Superior temporal gyrus (tissue), 1 donor: ENCODE measurements at regions not wholly inside any gene's neighbourhood (a gene's known extent, or its start where the extent isn't known, plus 50 kb on each side); places are given as distances from the start of the nearest gene placed in this dataset.

Source experiments
- DNase-seq: peaks from one replicate; pipeline ENCODE4 v3.0.0-alpha.2; 2016; ENCODE audit errors: extremely low spot score

DNA sequence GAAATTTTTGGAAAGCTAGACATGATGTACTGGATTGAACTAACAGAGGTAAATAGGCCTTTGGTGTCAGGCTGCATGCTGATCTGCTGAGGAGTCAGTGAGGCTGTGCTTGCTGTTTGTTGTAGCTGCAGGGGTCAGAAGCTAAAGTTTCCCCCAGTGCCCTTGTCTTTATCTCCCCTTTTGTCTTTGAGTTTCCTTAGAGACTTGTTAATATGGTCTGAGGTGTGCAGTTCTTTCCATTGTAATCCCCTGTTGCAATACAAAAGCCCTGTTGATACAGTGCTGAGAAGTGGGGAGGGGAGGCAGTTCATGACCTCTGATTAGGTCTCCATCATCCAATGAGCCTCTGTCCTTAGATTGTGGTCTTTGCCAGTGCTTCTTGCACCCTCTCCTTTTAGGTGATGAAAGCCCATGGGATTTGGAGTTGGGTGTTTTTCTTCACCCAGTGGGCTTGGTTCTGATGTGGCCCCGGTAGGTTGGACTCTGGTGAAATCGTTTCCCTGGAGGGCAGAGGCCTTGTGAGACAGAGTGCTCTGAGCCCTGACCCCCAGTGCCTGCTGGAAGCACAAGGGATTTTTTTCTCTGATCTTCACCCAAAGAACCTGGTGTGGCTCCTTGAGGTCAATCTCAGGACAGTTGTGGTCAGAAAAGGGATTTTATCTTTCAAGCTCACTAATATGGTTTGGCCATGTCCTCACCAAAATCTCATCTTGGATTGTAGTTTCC lies 163.1 kb downstream of the TMEM18 start:
- DNase-seq = no peak

DNA sequence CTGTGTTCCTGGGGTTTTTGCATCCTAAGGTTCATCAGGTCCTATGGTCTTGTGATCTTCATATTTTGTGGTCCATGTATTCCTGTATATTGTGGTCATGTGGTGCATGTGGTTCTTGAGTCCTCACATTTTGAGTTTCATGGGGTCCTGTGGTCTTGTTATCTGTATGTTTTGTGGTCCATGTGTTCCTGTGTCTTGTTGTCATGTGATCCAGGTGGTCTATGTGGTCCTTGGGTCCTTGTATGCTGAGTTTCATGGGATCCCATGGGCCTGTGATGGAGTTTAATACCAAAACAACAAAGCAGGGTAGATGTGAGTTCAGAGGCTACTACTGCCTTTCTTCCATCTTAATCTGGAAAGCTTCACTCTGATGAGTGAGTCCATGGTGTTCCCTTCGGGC lies 166.4 kb downstream of the TMEM18 start:
- DNase-seq = no peak

DNA sequence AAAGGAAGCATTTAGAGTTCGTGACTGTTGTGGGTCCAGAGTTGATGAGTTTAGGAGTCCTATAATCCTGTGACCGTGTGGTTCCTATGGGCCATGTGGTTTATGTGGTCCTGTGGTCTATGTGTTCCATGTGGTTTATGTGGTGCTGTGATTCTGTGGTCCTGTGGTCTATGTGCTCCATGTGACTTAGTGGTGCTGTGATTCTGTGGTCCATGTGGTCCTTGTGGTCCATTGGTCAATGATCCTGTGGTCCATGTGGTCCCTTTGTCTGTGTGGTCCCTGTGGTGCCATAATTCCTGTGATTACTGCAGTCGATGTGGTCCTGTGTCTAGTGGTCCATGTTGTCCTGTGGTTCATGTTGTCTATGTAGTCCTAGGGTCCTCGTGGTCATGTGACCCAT lies 167.3 kb downstream of the TMEM18 start:
- no peak for DNase-seq

DNA sequence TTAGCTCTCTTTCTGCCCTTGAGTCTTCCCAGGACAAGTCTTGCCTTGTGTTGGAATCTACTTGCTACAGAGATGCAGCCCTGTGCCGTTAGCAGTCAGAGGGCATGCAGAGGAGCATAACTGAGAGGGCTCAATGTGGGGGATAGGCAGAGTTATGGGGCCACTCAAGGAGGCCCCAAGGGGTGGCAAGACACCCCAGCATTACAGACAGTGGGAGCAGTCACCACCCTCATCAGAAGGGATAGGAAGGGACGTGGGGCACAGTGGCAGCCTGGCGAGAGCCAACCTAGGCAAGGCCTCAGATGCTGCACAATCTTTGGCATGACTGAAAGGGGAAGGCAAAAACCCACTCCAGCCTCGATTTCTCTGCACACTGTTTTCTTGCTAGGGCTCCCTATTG lies 169.1 kb downstream of the TMEM18 start:
- DNase-seq = no peak

DNA sequence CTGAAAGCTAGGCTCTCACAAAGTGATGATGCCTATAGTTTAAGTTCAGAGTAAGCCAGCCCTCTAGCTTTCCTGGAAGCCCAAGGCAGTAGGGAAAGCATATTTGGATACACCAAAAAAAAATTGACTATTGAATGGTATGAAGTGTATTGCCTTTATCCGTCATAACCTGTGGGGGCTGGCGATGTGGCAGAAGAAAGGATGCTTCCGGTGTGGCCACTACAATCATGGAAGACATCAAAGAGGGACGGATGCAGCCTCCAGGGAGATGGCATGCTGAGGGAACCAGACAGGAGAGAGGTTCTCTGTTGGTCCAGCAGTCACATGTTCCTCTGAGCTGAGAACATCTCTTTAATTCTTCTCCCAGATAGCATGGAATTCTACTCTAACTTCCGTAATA lies 170.3 kb downstream of the TMEM18 start:
- no peak for DNase-seq

DNA sequence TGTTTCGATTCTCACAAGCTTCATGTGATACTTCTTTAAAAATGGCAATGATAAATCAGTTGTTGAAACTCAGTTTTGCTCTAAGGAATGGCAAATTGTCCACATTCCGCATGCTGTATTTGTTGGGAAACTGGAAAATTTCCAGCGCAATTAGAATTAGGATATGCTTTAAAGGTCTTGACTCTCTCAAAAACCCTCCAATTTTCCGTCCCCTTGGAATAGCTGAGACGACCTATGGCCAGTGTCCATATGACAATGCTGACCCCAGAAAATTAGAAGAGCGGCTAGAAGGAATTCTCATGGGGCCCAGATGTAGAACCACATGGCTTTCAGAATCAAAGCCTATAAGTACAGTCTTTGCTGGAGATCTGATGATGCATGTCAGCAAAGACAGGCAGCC lies 170.8 kb downstream of the TMEM18 start:
- DNase-seq = no peak

DNA sequence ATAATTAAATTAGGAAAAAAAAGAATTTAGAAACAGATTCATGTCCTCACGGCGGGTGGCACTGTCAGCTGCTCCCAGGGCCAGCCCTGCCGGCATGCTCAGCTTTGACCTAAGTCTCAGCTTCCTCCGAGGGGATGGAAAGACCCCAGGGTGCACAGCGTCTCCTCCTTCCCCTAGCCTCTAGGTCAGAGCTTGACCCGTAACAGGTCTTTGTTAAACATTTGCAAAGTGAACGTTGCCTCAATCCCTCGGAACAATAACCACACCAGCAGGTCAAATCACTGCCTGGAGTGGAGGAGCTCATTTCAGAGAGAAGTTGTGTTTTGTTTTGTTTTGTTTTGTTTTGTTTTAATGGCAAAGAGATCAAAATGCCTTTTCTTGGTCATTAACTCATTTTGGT lies 171.3 kb downstream of the TMEM18 start:
- DNase-seq = no peak

DNA sequence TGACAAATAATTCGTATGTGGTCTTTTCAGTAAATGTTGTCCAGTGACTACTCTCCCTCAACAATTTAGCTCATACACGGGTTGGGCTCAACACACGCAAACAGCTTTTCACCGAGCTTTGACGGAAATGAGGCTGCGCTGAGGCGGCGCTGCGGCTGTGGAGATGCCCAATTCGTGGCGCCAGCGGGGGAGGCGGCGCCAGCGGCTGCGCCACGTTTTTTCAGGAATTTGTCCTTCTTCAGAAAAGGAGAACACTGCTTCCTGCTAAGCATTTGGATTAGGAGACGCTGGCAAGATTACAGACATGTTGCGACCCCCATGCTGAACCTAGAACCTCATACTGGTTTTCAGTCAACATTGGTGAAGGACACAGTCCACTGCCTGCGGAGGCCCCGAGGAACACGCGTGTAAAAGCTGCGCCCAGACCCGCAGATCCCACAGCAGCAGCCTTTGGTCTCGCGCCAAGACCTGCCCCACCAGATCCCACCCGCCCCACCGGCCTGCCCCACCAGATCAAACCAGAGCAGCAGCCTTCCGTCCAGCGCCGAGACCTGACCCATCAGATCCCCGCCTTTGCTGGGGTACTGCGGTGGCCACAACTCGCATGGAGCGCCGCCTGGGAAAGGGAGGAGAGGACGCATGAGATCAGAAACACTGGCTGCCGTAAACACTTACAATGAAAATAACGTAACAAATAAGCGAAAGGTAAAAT lies 173.8 kb downstream of the TMEM18 start:
- no peak for DNase-seq

DNA sequence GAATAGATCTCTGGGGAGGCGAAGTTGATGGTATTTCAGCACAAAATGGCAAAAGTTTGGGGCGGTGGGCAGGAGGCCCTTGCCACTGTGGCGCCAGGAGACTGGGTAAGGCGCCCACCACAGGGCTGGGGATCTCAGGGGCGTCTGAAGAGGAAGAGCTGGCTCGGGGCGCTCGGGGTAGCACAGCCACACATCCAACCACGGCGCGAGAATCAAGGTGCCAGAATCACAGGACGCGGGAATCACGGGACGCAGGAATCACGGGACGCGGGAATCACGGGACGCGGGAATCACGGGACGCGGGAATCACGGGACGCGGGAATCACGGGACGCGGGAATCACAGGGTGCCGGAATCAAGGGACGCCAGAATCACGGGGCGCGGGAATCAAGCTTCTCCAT lies 174.4 kb downstream of the TMEM18 start:
- DNase-seq = no peak

DNA sequence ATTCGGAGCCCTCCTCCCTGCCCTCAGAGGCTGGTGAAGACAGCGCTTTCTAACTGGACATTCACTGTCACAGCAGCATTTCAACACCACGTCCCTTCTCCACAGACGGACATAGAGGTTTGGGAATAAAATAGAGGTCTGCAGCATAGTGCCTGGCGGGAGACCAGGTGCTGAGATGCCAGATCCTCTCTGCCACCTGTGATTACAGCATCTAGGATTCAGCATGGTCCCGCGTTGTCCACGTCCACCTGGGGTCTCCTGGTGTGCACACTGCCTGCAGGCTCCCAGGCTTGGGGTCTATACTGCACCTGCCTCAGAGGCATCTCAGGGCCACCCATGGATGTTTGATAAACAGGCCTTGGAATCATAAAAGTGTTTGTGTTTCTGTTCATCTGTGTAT lies 175.5 kb downstream of the TMEM18 start:
- DNase-seq = no peak

DNA sequence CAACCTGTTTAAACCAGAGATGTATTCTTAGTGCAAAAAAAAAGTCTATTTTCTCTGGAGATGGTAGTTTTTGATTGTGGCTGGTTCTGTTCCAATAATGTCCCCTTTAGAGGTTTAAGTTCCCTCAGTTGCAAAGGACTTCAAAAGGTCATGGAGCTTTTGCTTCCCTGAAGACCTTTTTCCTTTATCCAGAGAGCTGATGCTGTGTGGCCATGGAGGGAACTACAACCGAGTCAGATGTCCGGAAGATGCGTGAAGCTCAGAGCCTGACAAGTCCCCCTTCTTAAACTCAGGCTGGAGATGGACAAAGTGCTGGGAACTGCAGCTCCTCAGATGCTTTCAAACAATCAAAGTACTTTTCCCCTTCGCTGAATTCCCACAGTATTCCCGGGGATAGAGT lies 176.1 kb downstream of the TMEM18 start:
- no peak for DNase-seq

DNA sequence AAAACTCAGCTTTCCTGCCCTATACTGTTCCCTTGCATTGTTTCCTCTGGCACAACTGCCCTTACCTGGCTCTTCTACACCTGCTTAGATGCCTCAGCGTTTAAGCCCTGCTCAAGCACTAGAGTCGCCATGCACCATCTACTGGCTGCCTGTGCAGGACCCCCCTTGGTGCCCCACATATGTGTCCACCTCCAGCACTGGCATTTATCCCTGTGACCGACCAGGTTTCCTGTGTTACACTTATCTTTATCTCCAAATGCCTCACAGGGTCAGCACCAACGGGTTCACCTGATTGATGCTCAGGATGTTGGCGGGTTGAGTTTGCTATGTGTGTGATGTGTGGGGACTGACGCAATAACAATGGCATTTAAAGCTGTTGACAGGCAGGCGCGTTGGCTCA lies 177.5 kb downstream of the TMEM18 start:
- no peak for DNase-seq

DNA sequence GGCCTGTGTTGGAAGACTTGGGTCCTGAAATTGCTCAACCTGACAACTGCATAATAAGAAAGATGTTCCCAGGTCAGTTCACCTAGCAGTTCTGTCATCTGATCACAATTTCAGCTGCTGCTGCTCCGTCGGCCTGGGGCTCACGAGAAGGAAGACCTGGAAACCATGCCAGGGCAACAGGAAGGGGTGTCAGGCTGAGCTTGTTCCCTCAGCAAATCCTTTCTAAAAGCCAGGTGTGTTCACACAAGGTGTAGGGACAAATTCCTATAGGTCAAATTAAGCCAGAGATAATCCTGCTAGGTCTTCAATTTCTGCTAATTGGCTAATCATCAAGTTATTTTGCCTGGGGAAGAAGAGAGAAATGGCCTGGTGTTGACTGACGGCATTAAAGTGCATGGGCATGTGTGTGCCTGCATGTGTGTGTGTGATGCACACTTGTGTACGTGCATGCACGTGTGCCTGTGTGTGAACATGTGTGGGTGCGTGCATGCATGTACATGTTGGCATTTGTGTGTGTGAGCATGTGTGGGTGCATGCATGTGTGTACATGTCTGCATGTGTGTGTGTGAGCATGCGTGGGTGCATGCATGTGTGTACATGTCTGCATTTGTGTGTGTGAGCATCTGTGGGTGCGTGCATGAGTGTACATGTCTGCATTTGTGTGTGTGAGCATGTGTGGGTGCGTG lies 178.6 kb downstream of the TMEM18 start:
- DNase-seq = no peak

DNA sequence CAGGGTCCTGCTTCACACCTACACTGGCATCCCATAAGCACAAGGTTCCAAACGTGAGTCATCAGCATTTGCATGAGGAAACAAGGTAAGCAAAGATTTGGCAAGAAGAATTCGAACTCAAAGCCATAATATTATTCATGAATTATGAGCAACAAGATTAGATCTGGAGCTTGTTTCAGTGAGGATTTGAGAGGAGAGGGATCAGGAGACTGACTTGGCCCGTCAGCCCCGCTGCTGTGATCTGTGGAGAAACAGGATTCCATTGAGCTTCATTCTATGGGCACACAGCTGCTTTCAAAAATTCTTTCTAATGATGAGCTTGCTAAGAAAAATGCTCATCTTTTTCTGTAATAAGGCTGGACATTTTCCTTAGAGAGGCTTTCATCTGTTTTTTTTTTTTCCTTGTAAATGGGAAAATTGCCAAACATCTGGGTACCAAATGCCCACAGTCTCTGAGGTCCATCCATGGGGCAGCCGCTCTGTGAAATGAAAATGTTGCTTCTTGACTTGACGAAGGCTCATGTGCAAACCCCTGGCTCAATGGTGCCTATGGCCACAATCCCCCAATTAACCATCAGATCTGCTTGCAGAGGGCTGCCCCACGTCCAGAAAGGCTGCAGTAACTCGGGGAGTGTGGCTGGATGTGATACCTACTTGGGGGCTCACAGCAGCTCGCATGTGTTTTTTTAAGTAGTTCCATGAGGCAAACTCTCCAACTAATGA lies 179.3 kb downstream of the TMEM18 start:
- DNase-seq = no peak

DNA sequence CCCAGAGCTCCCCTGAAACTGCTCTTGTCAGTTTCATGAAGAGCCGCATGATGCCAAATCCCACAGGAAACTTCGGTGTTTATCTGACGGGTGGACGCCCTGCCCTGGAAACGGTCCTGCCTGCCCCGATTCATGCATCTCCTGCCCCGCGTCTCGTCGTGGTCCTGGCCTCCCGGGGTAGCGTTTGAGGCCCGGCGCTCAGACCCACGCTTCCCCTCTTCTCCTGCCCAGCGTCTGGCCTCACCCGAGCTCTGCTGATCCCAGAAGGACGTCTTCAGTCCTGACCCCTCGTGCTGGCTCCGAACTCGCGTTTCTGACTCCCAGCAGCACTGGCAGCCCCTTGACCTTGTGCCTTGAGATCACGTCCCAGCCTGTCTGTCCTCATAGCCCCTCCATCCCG lies 180.5 kb downstream of the TMEM18 start:
- no peak for DNase-seq

DNA sequence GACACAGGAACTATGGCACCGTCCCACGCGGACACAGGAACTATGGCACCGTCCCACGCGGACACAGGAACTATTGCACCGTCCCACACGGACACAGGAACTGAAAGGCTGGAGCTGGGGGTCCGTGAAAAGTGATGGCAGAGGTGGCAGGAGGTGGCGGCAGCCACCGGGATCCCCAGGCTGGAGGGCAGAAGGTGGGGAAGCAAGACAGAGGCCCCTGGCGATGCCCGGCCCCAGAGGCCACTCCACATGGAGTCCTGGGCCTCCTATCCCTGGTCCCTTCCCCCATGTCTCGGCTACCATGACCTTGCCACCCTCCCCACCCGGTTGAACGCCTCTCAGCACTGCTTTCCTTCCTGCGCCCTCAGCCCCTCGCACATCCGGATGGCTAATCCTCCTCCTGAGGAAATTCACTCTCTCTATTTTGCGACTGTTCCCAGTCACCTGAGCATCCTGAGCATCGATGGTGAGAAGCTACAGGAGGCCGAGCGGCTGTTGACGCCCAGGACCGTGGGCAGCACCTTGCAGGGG lies 181.4 kb downstream of the TMEM18 start:
- DNase-seq = no peak

DNA sequence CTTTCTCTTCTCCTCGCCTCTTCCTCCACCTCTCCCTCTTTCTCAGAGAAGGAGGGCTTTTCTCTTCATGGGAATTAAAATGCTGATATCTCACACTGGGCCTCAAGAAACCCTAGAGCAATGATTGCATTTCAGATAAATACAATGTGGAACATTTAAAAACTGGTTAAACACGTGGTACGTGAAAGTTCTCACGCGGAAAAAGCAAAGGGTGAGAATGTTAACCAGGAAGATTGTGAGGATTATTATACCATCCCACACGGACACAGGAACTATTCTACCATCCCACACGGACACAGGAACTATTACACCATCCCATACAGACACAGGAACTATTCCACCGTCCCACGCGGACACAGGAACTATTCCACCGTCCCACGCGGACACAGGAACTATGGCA lies 182.4 kb downstream of the TMEM18 start:
- DNase-seq = no peak

DNA sequence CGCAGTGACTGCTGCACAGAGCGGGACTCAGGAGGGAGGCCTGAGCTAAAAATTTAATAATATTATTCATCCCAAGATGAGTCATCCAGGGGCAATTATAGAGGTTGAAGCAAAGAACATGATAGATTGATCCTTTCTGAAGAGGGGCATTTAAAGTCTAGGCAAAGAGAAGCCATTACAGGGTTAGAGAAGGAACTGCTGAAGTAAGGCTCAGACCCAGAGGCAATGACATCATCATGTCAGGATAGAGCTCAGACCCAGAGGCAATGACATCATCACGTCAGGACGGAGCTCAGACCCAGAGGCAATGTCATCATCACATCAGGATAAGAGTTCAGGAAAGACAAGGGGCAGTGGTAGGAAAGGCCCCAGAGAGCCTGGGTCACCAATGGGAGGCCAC lies 184.0 kb downstream of the TMEM18 start:
- DNase-seq = no peak

DNA sequence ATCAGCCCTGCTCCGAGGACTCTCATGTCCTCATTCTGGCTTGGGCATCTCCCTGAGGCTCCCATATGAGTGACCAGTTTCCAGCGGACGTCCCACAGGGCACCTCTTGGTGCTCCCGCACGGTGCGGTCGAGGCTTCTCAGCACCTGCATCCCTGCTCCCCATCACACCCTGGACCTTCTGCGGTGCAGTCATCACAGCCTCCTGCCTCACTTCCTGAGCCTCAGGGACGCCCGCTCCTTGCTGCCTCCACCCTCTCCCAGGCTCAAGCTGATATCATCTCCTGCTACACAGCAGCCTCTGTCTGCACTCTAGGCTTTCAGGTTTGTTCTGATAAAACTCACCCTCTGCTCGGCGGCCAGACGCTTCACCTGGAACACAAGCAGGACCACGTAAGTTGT lies 185.0 kb downstream of the TMEM18 start:
- no peak for DNase-seq

DNA sequence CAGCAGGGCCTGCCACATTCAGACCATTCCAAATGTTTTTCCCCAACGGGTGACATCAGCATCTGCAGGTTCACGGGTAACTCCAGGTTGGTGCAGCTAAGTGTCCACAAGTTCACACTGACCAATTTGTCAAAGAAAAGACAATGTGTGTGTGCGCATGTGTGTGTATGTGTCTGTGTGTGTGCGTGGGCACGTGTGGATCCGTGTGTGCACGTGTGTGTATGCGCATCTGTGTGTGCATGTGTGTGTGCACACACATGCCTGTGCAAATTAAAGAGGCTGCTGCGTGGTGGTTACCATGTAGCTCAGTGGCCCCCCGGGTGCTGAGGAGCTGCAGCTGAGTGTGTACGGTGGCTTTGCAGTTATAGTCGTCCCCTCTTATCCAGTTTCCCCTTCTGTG lies 187.4 kb downstream of the TMEM18 start:
- DNase-seq = no peak

DNA sequence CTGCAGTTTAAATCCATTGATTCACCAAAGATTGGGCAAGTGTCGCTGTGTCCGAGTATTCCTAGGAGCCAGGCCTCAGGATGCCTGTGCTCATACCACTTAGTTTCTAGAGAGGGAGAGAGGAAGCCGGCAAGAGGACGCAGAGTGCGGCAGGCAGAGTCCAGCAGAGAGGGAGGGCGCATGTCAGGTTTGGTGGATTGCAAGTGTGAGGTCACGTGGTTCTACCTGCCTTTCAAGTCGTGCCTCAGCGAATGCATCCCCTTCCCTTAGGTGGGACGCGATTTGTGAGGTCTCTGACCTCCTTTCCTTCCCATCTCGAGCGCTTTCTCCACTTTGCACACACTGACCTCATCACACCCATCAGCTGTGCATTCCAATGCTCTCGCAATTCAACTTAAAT lies 188.1 kb downstream of the TMEM18 start:
- DNase-seq = no peak
